Heart left ventricle (tissue), 16 donors: ENCODE measurements at regions not wholly inside any gene's neighbourhood (a gene's known extent, or its start where the extent isn't known, plus 50 kb on each side); places are given as distances from the start of the nearest gene placed in this dataset.

Source experiments
- ATAC-seq, 4 donors: fragments of 200-7000 bp; cut with Tn5 transposase; one replicate each; pipeline ENCODE4 v1.9.1; 2020 to 2022; ENCODE audit warnings: moderate library complexity in 4 of 4, mild to moderate bottlenecking in 3 of 4, moderate number of reproducible peaks in 1 of 4
- DNase-seq, 5 donors: peaks; one replicate each; pipeline ENCODE4 v3.0.0-alpha.2; 2020
- H3K27ac ChIP-seq, 12 donors: fragments of 200-600 bp; sonication (generic) in 4 of 12; one replicate each; pipeline versions ENCODE4 v1.5.0 to v1.8.0; 2016 to 2022; ENCODE audit warnings: mild to moderate bottlenecking in 2 of 12
- H3K27me3 ChIP-seq, 9 donors: fragments of 200-600 bp; sonication (generic) in 2 of 9; one replicate each; pipeline versions ENCODE4 v1.5.1 to v1.8.0; 2016 to 2022; ENCODE audit warnings: mild to moderate bottlenecking in 3 of 9
- H3K36me3 ChIP-seq, 9 donors: fragments of 200-600 bp; sonication (generic) in 2 of 9; one replicate each; pipeline versions ENCODE4 v1.5.0 to v1.8.0; 2018 to 2022; ENCODE audit warnings: mild to moderate bottlenecking in 2 of 9
- H3K4me1 ChIP-seq, 12 donors: fragments of 200-600 bp; sonication (generic) in 4 of 12; one replicate each; pipeline versions ENCODE4 v1.5.0 to v1.8.0; 2016 to 2022; ENCODE audit warnings: mild to moderate bottlenecking in 3 of 12
- H3K4me3 ChIP-seq, 12 donors: fragments of 200-600 bp; sonication (generic) in 4 of 12; one replicate each; pipeline versions ENCODE4 v1.5.0 to v1.8.0; 2017 to 2022; ENCODE audit warnings: mild to moderate bottlenecking in 9 of 12, moderate library complexity in 4 of 12
- H3K9me3 ChIP-seq, 12 donors: fragments of 200-600 bp; sonication (generic) in 4 of 12; one replicate each; pipeline versions ENCODE4 v1.5.0 to v1.8.0; 2016 to 2022; ENCODE audit warnings: mild to moderate bottlenecking in 1 of 12
- CTCF ChIP-seq, 12 donors: fragments of 200-600 bp; sonication (generic) in 4 of 12; IDR thresholded peaks; one replicate each; pipeline versions ENCODE4 v1.5.0 to v1.8.0; 2018 to 2022; ENCODE audit warnings: antibody characterized with exemption in 12 of 12, mild to moderate bottlenecking in 5 of 12
- POLR2A ChIP-seq, 2 donors: fragments of 450-650 bp; IDR thresholded peaks; one replicate each; pipeline ENCODE4 v1.6.1; 2017; ENCODE audit warnings: antibody characterized with exemption in 2 of 2, mild to moderate bottlenecking in 2 of 2, moderate library complexity in 2 of 2
- WGBS, 4 donors: extraction: QIAGEN DNeasy Blood & Tissue Kit in 2 of 4; methylation state at CpG; one replicate each; pipeline versions ENCODE4 v1.1.5 to v1.1.7; 2013 to 2018; 5-methylcytosine and 5-hydroxymethylcytosine counted together
- intact Hi-C, 10 donors: fragments of 100-400 bp; cut with DNase I; formaldehyde crosslinking; loops; one replicate each; pipeline versions ENCODE4 v1.11.1 to v1.14.2; 2022
- donor health status: ischemic (EF 13 %, LVEDD 7.1; RV severe dilation, severe dysfunction).
- donor health status: healthy with polysubstance abuse.
- donor health status: DM: no; HTN: yes; CAD: no.
- donor health status: DM: no; HTN: no; CAD: no.
- donor health status: ischemic (EF 25% LVEDD 6.9; RV normal size, moderate dysfunction).
- donor health status: ischemic (EF 25% LVEDD 5.7; RV mildly dilated, moderate dysfunction).
- donor health status: healthy.
- donor health status: DM: yes; HTN: yes; CAD: no.
- donor health status: ischemic (EF 35%, LVEDD 5.7; RV mildly dilated, moderate dysfunction).
- donor health status: nonischemic (EF 11% LVEDD 7.7; RV severe dilation, severe dysfunction).
- donor health status: DM: yes; HTN: yes; CAD: no.
- donor health status: PGD.
- donor health status: ischemic (EF 29% LVEDD 5.4; RV normal size, mild dysfunction).
- donor health status: nonischemic (EF 23%, LVEDD 6.1; RV moderate dilation, normal function).

- intact Hi-C loops, result no loop called here
- WGBS, 4 donors, result 75 to 81% (median 78%) methylated on average over 18 to 21 of the region's 21 CpGs
- ATAC-seq, result no peak
These were observed 79.4 kb upstream of the POU3F1 start for GRCh38 chr1:38125837-38126520.

GRCh38 chr1:38125016-38125415 lies 78.4 kb upstream of the POU3F1 start:
- Histone ChIP-seq H3K27me3 (no peaks in the 10 kb centered on the region), H3K27ac (no peak overlapping the region), H3K36me3 (no peaks in the 10 kb centered on the region), H3K4me3 (no peak overlapping the region), H3K9me3 (no peaks in the 10 kb centered on the region), H3K4me1 (no peaks in the 10 kb centered on the region)
- ATAC-seq (no peak), DNase-seq (peak in 1 of 5 donors; percentile 1)
- 83 to 90% (median 88%) methylated on average over 5 of the region's 5 CpGs for WGBS, 4 donors
- intact Hi-C loops, result no loop called here
- TF ChIP-seq CTCF (IDR thresholded peaks at IDR 0.05) (no peak), POLR2A (IDR thresholded peaks at IDR 0.05) (no peak)

More at GRCh38 chr1:38125837-38126520, 79.4 kb upstream of the POU3F1 start:
- DNase-seq, result no peak
- Histone ChIP-seq H3K27ac (no peak overlapping the region), H3K27me3 (no peaks in the 10 kb centered on the region), H3K4me1 (peaks cover 0 to 3% (median 0%) of the 10 kb centered on the region in 12 donors), H3K36me3 (no peaks in the 10 kb centered on the region), H3K9me3 (no peaks in the 10 kb centered on the region), H3K4me3 (no peak overlapping the region)
- TF ChIP-seq CTCF (IDR thresholded peaks at IDR 0.05) (no peak), POLR2A (IDR thresholded peaks at IDR 0.05) (no peak)

GRCh38 chr1:38123356-38124135 lies 77.0 kb upstream of the POU3F1 start:
- H3K27ac ChIP-seq, result no peak overlapping the region
- ATAC-seq (no peak), DNase-seq (peak in 1 of 5 donors; percentile 14)
- WGBS, 4 donors, result 76 to 83% (median 81%) methylated on average over 19 of the region's 19 CpGs
- intact Hi-C loops, result no loop called here
- TF ChIP-seq POLR2A (IDR thresholded peaks at IDR 0.05), result no peak
- TF ChIP-seq CTCF (IDR thresholded peaks at IDR 0.05), result no peak
- no peaks in the 10 kb centered on the region for H3K4me1 ChIP-seq
- no peak overlapping the region for H3K4me3 ChIP-seq
- H3K9me3 ChIP-seq, result no peaks in the 10 kb centered on the region
- no peaks in the 10 kb centered on the region for H3K36me3 ChIP-seq
- H3K27me3 ChIP-seq, result no peaks in the 10 kb centered on the region

- no peak overlapping the region for H3K4me3 ChIP-seq
- intact Hi-C loops, result no loop called here
- 72 to 87% (median 78%) methylated on average over 13 to 14 of the region's 14 CpGs for WGBS, 4 donors
- no peaks in the 10 kb centered on the region for H3K36me3 ChIP-seq
- ATAC-seq (no peak), DNase-seq (peak in 1 of 5 donors; percentile 3)
- no peaks in the 10 kb centered on the region for H3K27me3 ChIP-seq
- H3K9me3 ChIP-seq, result no peaks in the 10 kb centered on the region
- H3K27ac ChIP-seq, result no peak overlapping the region
- no peak for TF ChIP-seq POLR2A (IDR thresholded peaks at IDR 0.05)
- TF ChIP-seq CTCF (IDR thresholded peaks at IDR 0.05), result no peak
- H3K4me1 ChIP-seq, result no peaks in the 10 kb centered on the region
These were observed 74.7 kb upstream of the POU3F1 start for GRCh38 chr1:38121231-38121680.
